Endodermal cell (in vitro differentiated cells): ENCODE measurements at regions not wholly inside any gene's neighbourhood (a gene's known extent, or its start where the extent isn't known, plus 50 kb on each side); places are given as distances from the start of the nearest gene placed in this dataset.

Experiments
- DNase-seq: peaks from one replicate; pipeline ENCODE4 v3.0.0-alpha.2; 2017
- H3K27ac ChIP-seq: 2 replicates; pipeline ENCODE4 v1.5.1; 2013; ENCODE audit warnings: mild to moderate bottlenecking, low read depth, low read length, moderate library complexity
- H3K27me3 ChIP-seq: 2 replicates; pipeline ENCODE4 v1.6.1; 2013; ENCODE audit warnings: mild to moderate bottlenecking, low read length, moderate library complexity; ENCODE audit not compliant: insufficient read depth, control insufficient read depth, poor library complexity, severe bottlenecking
- H3K36me3 ChIP-seq: 2 replicates; pipeline ENCODE4 v1.7.0; 2013; ENCODE audit warnings: mild to moderate bottlenecking, low read length, moderate library complexity; ENCODE audit not compliant: control insufficient read depth, insufficient read depth
- H3K4me1 ChIP-seq: one replicate; pipeline ENCODE4 v1.7.0; 2013; ENCODE audit warnings: low read length; ENCODE audit not compliant: control insufficient read depth, insufficient read depth
- H3K4me3 ChIP-seq: 2 replicates; pipeline ENCODE4 v1.5.1; 2013; ENCODE audit warnings: mild to moderate bottlenecking, low read length, moderate library complexity
- H3K9ac ChIP-seq: 2 replicates; pipeline ENCODE4 v1.6.1; 2013; ENCODE audit warnings: mild to moderate bottlenecking, low read length, moderate library complexity; ENCODE audit not compliant: poor library complexity, severe bottlenecking; ENCODE audit errors: extremely low read depth
- H3K9me3 ChIP-seq: 2 replicates; pipeline ENCODE4 v1.6.1; 2013; ENCODE audit warnings: mild to moderate bottlenecking, low read length, moderate library complexity; ENCODE audit not compliant: control insufficient read depth
- H3K27ac Mint-ChIP-seq: 2 replicates; pipeline ENCODE4 v1.8.0; 2020; ENCODE audit warnings: mixed read lengths
- H3K27me3 Mint-ChIP-seq: 2 replicates; pipeline ENCODE4 v1.8.0; 2021; ENCODE audit warnings: mild to moderate bottlenecking, mixed read lengths; ENCODE audit not compliant: insufficient read depth
- H3K36me3 Mint-ChIP-seq: 2 replicates; pipeline ENCODE4 v1.8.0; 2020; ENCODE audit warnings: low read depth, mixed read lengths
- H3K4me1 Mint-ChIP-seq: 2 replicates; pipeline ENCODE4 v1.8.0; 2020; ENCODE audit warnings: mixed read lengths
- H3K4me3 Mint-ChIP-seq: 2 replicates; pipeline ENCODE4 v1.8.0; 2020; ENCODE audit warnings: mild to moderate bottlenecking, moderate library complexity, mixed read lengths
- H3K9me3 Mint-ChIP-seq: 2 replicates; pipeline ENCODE4 v1.8.0; 2020; ENCODE audit warnings: mild to moderate bottlenecking, mixed read lengths
- CTCF ChIP-seq: fragments of 200-600 bp; sonication (generic); conservative IDR thresholded peaks from 2 replicates; pipeline ENCODE4 v1.5.0; 2021; ENCODE audit warnings: antibody characterized with exemption, mild to moderate bottlenecking
- whole genome bisulfite sequencing, 2 experiments: methylation state at CpG; one replicate each; pipeline versions ENCODE4 v1.1.5 to v1.1.7; 2013; ENCODE audit warnings: missing lambda C conversion rate in 2 of 2, mixed read lengths in 1 of 2; ENCODE audit not compliant: insufficient coverage in 1 of 2, insufficient read length in 1 of 2; 5-methylcytosine and 5-hydroxymethylcytosine counted together

GRCh38 chr2:224106794-224107193, 67.7 kb upstream of the SERPINE2 start:
- H3K4me1 Mint-ChIP-seq, result no peaks in the 10 kb centered on the region

GRCh38 chr2:224104668-224105386, 65.7 kb upstream of the SERPINE2 start:
- WGBS, 2 experiments, result 90% methylated on average over 1 of the region's 1 CpG; no CpG with 5 or more reads in 1 of the 2 experiments
- H3K9me3 Mint-ChIP-seq, result no peaks in the 10 kb centered on the region
- H3K27me3 Mint-ChIP-seq, result peaks cover 3% of the 10 kb centered on the region
- Histone ChIP-seq H3K27me3 (no peaks in the 10 kb centered on the region), H3K4me1 (no peaks in the 10 kb centered on the region), H3K4me3 (no peak overlapping the region), H3K9ac (no peak overlapping the region), H3K27ac (no peak overlapping the region), H3K9me3 (no peaks in the 10 kb centered on the region), H3K36me3 (no peaks in the 10 kb centered on the region)
- no peak overlapping the region for H3K4me3 Mint-ChIP-seq
- no peak overlapping the region for H3K27ac Mint-ChIP-seq
- TF ChIP-seq CTCF, result no peak
- no peaks in the 10 kb centered on the region for H3K36me3 Mint-ChIP-seq
- DNase-seq, result no peak
- H3K4me1 Mint-ChIP-seq, result no peaks in the 10 kb centered on the region

More at GRCh38 chr2:224106794-224107193, 67.7 kb upstream of the SERPINE2 start:
- Mint-ChIP-seq H3K27me3 (peaks cover 4% of the 10 kb centered on the region), H3K9me3 (no peaks in the 10 kb centered on the region), H3K4me3 (no peak overlapping the region), H3K36me3 (no peaks in the 10 kb centered on the region), H3K27ac (no peak overlapping the region)
- Histone ChIP-seq H3K9me3 (no peaks in the 10 kb centered on the region), H3K9ac (no peak overlapping the region), H3K4me1 (no peaks in the 10 kb centered on the region), H3K27me3 (no peaks in the 10 kb centered on the region), H3K4me3 (no peak overlapping the region), H3K36me3 (no peaks in the 10 kb centered on the region), H3K27ac (no peak overlapping the region)
- 93% methylated on average over 2 of the region's 2 CpGs; no CpG with 5 or more reads in 1 of the 2 experiments for WGBS, 2 experiments
- DNase-seq, result no peak
- no peak for TF ChIP-seq CTCF

- H3K36me3 ChIP-seq, result no peaks in the 10 kb centered on the region
- 92 to 97% methylated on average over 3 to 5 of the region's 5 CpGs for WGBS, 2 experiments
- Mint-ChIP-seq H3K4me1 (no peaks in the 10 kb centered on the region), H3K4me3 (no peak overlapping the region), H3K27me3 (peaks cover 4% of the 10 kb centered on the region), H3K27ac (no peak overlapping the region), H3K9me3 (no peaks in the 10 kb centered on the region), H3K36me3 (no peaks in the 10 kb centered on the region)
- no peaks in the 10 kb centered on the region for H3K9me3 ChIP-seq
- H3K27me3 ChIP-seq, result no peaks in the 10 kb centered on the region
- DNase-seq, result no peak
- no peaks in the 10 kb centered on the region for H3K4me1 ChIP-seq
- no peak overlapping the region for H3K27ac ChIP-seq
- H3K9ac ChIP-seq, result no peak overlapping the region
- no peak for TF ChIP-seq CTCF
- no peak overlapping the region for H3K4me3 ChIP-seq
Measured at GRCh38 chr2:224103651-224104050, 64.6 kb upstream of the SERPINE2 start.
